GM12878 (cell line): ENCODE measurements at regions not wholly inside any gene's neighbourhood (a gene's known extent, or its start where the extent isn't known, plus 50 kb on each side); places are given as distances from the start of the nearest gene placed in this dataset.

Experiments
- ATAC-seq: fragments of 200-7000 bp; cut with Tn5 transposase; 3 replicates; pipeline ENCODE4 v1.9.1; 2020; ENCODE audit warnings: mild to moderate bottlenecking, moderate library complexity
- BruUV-seq: library from RNA; stranded (reverse); fragments of 400-500 nt; replicated peaks from 2 replicates; lab custom pipeline; 2021; lab: Mats Ljungman, UMichigan
- CTCF ChIA-PET: fragments of 300-600 bp; sonication (Branson Sonifier 250); formaldehyde crosslinking; extraction: SDS; loops from one replicate; lab custom pipeline; 2021; ENCODE audit warnings: inconsistent platforms; lab: Yijun Ruan, JAX
- POLR2A ChIA-PET: fragments of 350-600 bp; formaldehyde crosslinking; extraction: SDS; loops from one replicate; lab custom pipeline; 2021; ENCODE audit warnings: inconsistent platforms; lab: Charles Lee
- RAD21 ChIA-PET: fragments of 300-600 bp; sonication (Branson Sonifier 250); formaldehyde crosslinking; loops from one replicate; lab custom pipeline; 2023; ENCODE audit warnings: antibody characterized with exemption; ENCODE audit not compliant: unreplicated experiment; lab: Charles Lee
- SMC1A ChIA-PET: fragments of 300-600 bp; sonication (Branson Sonifier 250); formaldehyde crosslinking; loops from one replicate; lab custom pipeline; 2023; ENCODE audit not compliant: unreplicated experiment, uncharacterized antibody; lab: Charles Lee
- DNase-seq: peaks from one replicate; pipeline ENCODE4 v3.0.0-alpha.2; 2011; ENCODE audit warnings: low read depth, low spot score
- FAIRE-seq: peaks from 3 replicates; lab custom pipeline; 2011; peaks lifted over from hg19 to GRCh38; lab: Jason Lieb, UNC
- H2AFZ ChIP-seq: 2 replicates; pipeline ENCODE4 v1.6.0; 2011; ENCODE audit warnings: low read depth, low read length, control low read depth; ENCODE audit not compliant: control insufficient read depth
- H3K27ac ChIP-seq: 2 replicates; pipeline ENCODE4 v1.5.1; 2011; ENCODE audit warnings: control low read depth; ENCODE audit not compliant: control insufficient read depth, insufficient read depth
- H3K27me3 ChIP-seq, 2 experiments: replicated peaks in 1 of 2; 2 replicates each; pipeline versions ENCODE4 v1.6.0 to v1.6.1; 2011; ENCODE audit warnings: low read length in 1 of 2; ENCODE audit not compliant: control insufficient read depth in 2 of 2, insufficient read depth in 2 of 2
- H3K36me3 ChIP-seq, 2 experiments: 2 replicates each; pipeline ENCODE4 v1.5.1; 2011; ENCODE audit warnings: low read length in 1 of 2; ENCODE audit not compliant: control insufficient read depth in 2 of 2, insufficient read depth in 2 of 2
- H3K4me1 ChIP-seq: 2 replicates; pipeline ENCODE4 v1.6.1; 2011; ENCODE audit warnings: mild to moderate bottlenecking, low read length, moderate library complexity, mixed read lengths; ENCODE audit not compliant: control insufficient read depth, insufficient read depth
- H3K4me2 ChIP-seq: 2 replicates; pipeline ENCODE4 v1.6.0; 2011; ENCODE audit warnings: control low read depth; ENCODE audit not compliant: control insufficient read depth, insufficient read depth
- H3K4me3 ChIP-seq: fragments of 200-600 bp; sonication (generic); 2 replicates; pipeline ENCODE4 v1.5.1; 2016
- H3K79me2 ChIP-seq: 2 replicates; pipeline ENCODE4 v1.6.0; 2011; ENCODE audit warnings: low read length; ENCODE audit not compliant: control insufficient read depth, insufficient read depth
- H3K9ac ChIP-seq: 2 replicates; pipeline ENCODE4 v1.8.0; 2011; ENCODE audit warnings: low read length, control low read depth, mixed read lengths; ENCODE audit not compliant: control insufficient read depth, insufficient read depth
- H3K9me3 ChIP-seq: replicated peaks from 3 replicates; pipeline ENCODE4 v1.5.1; 2011; ENCODE audit warnings: mild to moderate bottlenecking, low read length; ENCODE audit not compliant: control insufficient read depth, insufficient read depth
- H4K20me1 ChIP-seq: 2 replicates; pipeline ENCODE4 v1.6.0; 2011; ENCODE audit not compliant: control insufficient read depth, insufficient read depth
- BMI1 ChIP-seq: fragments of 450-650 bp; IDR thresholded peaks from 2 replicates; pipeline ENCODE4 v1.6.1; 2016; ENCODE audit warnings: mild to moderate bottlenecking, moderate library complexity, borderline replicate concordance
- FOXM1 ChIP-seq: IDR thresholded peaks from 2 replicates; pipeline ENCODE4 v1.6.1; 2012; ENCODE audit warnings: low read depth, mild to moderate bottlenecking, inconsistent platforms, low read length, moderate library complexity
- IRF4 ChIP-seq: IDR thresholded peaks from 2 replicates; pipeline ENCODE4 v1.6.1; 2011; ENCODE audit warnings: low read depth, low read length
- MXI1 ChIP-seq: fragments of 150-350 bp; IDR thresholded peaks from 2 replicates; pipeline ENCODE4 v1.6.1; 2011; ENCODE audit warnings: low read depth, mild to moderate bottlenecking, inconsistent platforms, low read length, improper control_type of control experiment
- NFXL1 ChIP-seq: fragments of 450-650 bp; IDR thresholded peaks from 2 replicates; pipeline ENCODE4 v1.6.1; 2017; ENCODE audit warnings: antibody characterized with exemption, mild to moderate bottlenecking, borderline replicate concordance
- NFYA ChIP-seq: IDR thresholded peaks from 2 replicates; pipeline ENCODE4 v1.6.1; 2011; ENCODE audit warnings: low read depth, mild to moderate bottlenecking, low read length, improper control_type of control experiment, borderline replicate concordance
- POLR2AphosphoS2 ChIP-seq: IDR thresholded peaks from 2 replicates; pipeline ENCODE4 v1.6.1; 2011; ENCODE audit warnings: low read depth, mild to moderate bottlenecking, low read length, improper control_type of control experiment, moderate library complexity
- RAD51 ChIP-seq: fragments of 450-650 bp; IDR thresholded peaks from 2 replicates; pipeline ENCODE4 v1.6.1; 2016; ENCODE audit warnings: moderate library complexity, mild to moderate bottlenecking, inconsistent platforms
- SIN3A ChIP-seq: IDR thresholded peaks from 2 replicates; pipeline ENCODE4 v1.6.1; 2012; ENCODE audit warnings: low read depth, low read length, improper control_type of control experiment
- TCF7 ChIP-seq: IDR thresholded peaks from 2 replicates; pipeline ENCODE4 v1.6.1; 2014; ENCODE audit warnings: antibody characterized with exemption, borderline replicate concordance
- WRNIP1 ChIP-seq: IDR thresholded peaks from 2 replicates; pipeline ENCODE4 v1.6.1; 2011; ENCODE audit warnings: low read depth, low read length, improper control_type of control experiment, borderline replicate concordance
- YY1 ChIP-seq: IDR thresholded peaks from 2 replicates; pipeline ENCODE4 v1.6.1; 2011; ENCODE audit warnings: low read depth, mild to moderate bottlenecking, low read length
- WGBS: methylation state at CpG from one replicate; pipeline ENCODE4 v1.1.6; 2016; ENCODE audit warnings: low lambda C conversion rate; ENCODE audit not compliant: insufficient replicate concordance, insufficient coverage; ENCODE audit errors: missing lambda C conversion rate; 5-methylcytosine and 5-hydroxymethylcytosine counted together
- in situ Hi-C: fragments of 300-500 bp; cut with MboI; formaldehyde crosslinking; loops from 9 replicates; pipeline ENCODE4 v1.14.3; 2018; ENCODE audit warnings: mixed read lengths
- intact Hi-C: fragments of 100-400 bp; cut with micrococcal nuclease; formaldehyde crosslinking; loops from one replicate; pipeline ENCODE4 v1.14.2; 2022; ENCODE audit not compliant: unreplicated experiment
- TF ChIP-seq, protein P1 (sequence below): IDR thresholded peaks from 2 replicates; pipeline ENCODE4 v1.6.1; 2012; ENCODE audit warnings: low read length, inconsistent platforms
- TF ChIP-seq, protein P2 (sequence below): fragments of 450-650 bp; IDR thresholded peaks from 2 replicates; pipeline ENCODE4 v1.6.1; 2017; ENCODE audit warnings: mild to moderate bottlenecking, low read depth, inconsistent platforms; ENCODE audit not compliant: poor library complexity, severe bottlenecking
- TF ChIP-seq, protein P3 (sequence below): fragments of 450-650 bp; conservative IDR thresholded peaks from 2 replicates; pipeline ENCODE4 v1.6.1; 2017; ENCODE audit warnings: mild to moderate bottlenecking, moderate library complexity

DNA sequence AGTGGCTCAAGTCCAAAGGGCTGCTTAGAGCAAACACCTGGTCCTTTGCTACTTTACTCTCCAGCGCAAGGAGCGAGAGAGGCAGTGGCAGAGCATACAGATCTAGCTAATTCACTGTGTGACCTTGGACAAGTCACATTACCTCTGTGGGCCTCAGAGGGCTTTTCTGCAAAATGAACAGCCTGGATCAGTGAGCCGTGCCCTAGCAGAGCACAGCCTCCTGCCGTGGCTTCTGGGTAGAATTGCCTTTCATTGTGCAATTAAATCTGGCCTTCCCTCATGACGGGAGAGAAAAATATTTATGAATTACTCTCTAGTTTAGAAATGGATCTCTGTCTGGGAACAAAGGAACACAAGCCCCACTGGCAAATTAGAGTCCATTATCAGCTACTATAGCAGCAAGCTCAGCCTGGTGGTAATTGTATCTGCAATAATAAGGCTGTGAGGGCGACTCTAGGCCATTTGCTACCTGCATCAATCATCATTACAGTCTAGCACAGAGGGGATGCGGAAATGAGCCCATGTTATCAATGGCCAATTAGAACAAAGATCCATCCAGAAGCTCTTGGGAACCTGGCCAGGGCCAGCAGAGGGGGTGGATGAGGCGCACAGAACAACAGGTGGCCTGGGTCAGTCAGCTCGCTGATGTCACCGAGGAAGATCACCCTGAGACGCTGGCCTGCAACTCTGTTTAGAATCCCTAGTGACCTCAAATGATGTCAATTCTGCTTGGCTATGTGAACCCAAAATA, 114.2 kb upstream of the LY86 start (continued):
- TF ChIP-seq, protein P1, sequence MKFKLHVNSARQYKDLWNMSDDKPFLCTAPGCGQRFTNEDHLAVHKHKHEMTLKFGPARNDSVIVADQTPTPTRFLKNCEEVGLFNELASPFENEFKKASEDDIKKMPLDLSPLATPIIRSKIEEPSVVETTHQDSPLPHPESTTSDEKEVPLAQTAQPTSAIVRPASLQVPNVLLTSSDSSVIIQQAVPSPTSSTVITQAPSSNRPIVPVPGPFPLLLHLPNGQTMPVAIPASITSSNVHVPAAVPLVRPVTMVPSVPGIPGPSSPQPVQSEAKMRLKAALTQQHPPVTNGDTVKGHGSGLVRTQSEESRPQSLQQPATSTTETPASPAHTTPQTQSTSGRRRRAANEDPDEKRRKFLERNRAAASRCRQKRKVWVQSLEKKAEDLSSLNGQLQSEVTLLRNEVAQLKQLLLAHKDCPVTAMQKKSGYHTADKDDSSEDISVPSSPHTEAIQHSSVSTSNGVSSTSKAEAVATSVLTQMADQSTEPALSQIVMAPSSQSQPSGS: no peak
- no peak for TF ChIP-seq RAD51

DNA sequence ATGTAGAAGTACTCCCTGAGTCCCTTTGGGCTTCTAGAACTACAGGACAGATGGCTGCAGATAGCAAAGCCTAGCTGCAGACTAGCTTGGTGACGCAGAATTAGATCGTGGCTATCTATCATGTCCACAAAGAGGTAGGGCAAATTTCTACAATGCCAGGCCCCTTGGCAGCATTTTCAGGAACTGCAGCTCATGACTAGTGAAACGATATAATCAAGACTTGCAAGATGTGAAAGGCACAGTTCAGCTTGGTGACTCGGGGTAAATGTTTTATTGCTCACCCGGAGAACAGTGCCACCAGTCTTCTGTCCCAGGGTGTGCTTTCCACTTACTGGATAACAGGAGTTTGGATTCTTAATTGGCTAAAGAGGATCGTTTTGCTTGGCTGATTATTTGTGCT, 108.7 kb upstream of the LY86 start:
- 82% methylated on average over 6 of the region's 6 CpGs for WGBS
- Histone ChIP-seq H3K79me2 (no peaks in the 10 kb centered on the region), H3K9me3 (no peaks in the 10 kb centered on the region; the same call in 2 of the 3 replicates), H3K36me3 (no peaks in the 10 kb centered on the region; a peak in 1 of 4 replicates), H3K4me3 (no peak overlapping the region), H3K4me1 (no peaks in the 10 kb centered on the region), H3K27ac (no peak overlapping the region), H3K9ac (no peak overlapping the region), H3K4me2 (no peak overlapping the region), H3K27me3 (no peaks in the 10 kb centered on the region), H2AFZ (no peak overlapping the region), H4K20me1 (no peaks in the 10 kb centered on the region)
- SMC1A ChIA-PET: interaction anchor here (1.9 kb wide), 1 partner anchor 11 kb away, joined by 4 read pairs; no protein-coding TSS in a partner anchor
- DNase-seq (no peak), ATAC-seq (no peak), FAIRE-seq (no peak)
- RAD21 ChIA-PET: no interaction called here
- intact Hi-C loops (no loop called here), in situ Hi-C loops (no loop called here)
- no TSS peak for BruUV-seq
- CTCF ChIA-PET: interaction anchor here (1.5 kb wide), 1 partner anchor 15 kb away, joined by 5 read pairs; no protein-coding TSS in a partner anchor
- POLR2A ChIA-PET: no interaction called here
- TF ChIP-seq YY1: no peak
- TF ChIP-seq POLR2AphosphoS2: no peak
- TF ChIP-seq FOXM1: no peak
- no peak for TF ChIP-seq IRF4
- no peak for TF ChIP-seq BMI1
- TF ChIP-seq NFYA: no peak
- TF ChIP-seq, protein P2, sequence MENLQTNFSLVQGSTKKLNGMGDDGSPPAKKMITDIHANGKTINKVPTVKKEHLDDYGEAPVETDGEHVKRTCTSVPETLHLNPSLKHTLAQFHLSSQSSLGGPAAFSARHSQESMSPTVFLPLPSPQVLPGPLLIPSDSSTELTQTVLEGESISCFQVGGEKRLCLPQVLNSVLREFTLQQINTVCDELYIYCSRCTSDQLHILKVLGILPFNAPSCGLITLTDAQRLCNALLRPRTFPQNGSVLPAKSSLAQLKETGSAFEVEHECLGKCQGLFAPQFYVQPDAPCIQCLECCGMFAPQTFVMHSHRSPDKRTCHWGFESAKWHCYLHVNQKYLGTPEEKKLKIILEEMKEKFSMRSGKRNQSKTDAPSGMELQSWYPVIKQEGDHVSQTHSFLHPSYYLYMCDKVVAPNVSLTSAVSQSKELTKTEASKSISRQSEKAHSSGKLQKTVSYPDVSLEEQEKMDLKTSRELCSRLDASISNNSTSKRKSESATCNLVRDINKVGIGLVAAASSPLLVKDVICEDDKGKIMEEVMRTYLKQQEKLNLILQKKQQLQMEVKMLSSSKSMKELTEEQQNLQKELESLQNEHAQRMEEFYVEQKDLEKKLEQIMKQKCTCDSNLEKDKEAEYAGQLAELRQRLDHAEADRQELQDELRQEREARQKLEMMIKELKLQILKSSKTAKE: no peak
- TF ChIP-seq SIN3A: no peak
- no peak for TF ChIP-seq NFXL1
- TF ChIP-seq MXI1: no peak
- TF ChIP-seq, protein P3, sequence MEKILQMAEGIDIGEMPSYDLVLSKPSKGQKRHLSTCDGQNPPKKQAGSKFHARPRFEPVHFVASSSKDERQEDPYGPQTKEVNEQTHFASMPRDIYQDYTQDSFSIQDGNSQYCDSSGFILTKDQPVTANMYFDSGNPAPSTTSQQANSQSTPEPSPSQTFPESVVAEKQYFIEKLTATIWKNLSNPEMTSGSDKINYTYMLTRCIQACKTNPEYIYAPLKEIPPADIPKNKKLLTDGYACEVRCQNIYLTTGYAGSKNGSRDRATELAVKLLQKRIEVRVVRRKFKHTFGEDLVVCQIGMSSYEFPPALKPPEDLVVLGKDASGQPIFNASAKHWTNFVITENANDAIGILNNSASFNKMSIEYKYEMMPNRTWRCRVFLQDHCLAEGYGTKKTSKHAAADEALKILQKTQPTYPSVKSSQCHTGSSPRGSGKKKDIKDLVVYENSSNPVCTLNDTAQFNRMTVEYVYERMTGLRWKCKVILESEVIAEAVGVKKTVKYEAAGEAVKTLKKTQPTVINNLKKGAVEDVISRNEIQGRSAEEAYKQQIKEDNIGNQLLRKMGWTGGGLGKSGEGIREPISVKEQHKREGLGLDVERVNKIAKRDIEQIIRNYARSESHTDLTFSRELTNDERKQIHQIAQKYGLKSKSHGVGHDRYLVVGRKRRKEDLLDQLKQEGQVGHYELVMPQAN: no peak
- TF ChIP-seq TCF7: no peak
- no peak for TF ChIP-seq WRNIP1
